ENCODE measurements at regions not wholly inside any gene's neighbourhood (a gene's known extent, or its start where the extent isn't known, plus 50 kb on each side); places are given as distances from the start of the nearest gene placed in this dataset.

DNA sequence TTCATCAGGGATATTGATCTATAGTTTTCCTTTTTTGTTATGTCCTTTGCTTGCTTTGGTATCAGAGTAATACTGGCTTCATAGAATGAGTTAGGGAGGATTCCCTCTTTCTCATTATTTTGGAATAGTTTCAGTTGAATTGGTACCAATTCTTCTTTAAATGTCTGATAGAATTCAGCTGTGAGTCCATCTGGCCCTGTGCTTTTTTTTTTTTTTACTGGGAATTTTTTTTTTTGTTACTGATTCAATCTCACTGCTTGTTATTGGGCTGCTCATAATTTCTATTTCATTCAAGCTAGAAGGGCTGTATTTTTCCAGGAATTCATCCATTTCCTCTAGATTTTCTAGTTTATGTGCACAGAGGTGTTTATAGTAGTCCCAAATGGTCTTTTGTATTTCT is 103.9 kb downstream of the RND3 start:
- H3K27me3 ChIP-seq (ENCODE audit: insufficient read depth, low read length): no peaks in the 10 kb centered on the region
- H2BK15ac ChIP-seq (ENCODE audit: low read depth, low read length): no peak overlapping the region
- Mint-ChIP-seq H3K27ac (no peak overlapping the region), H3K4me3 (no peak overlapping the region), H3K9me3 (peaks cover 30 to 41% of the 10 kb centered on the region in 2 experiments), H3K4me1 (no peaks in the 10 kb centered on the region), H3K36me3 (ENCODE audit: insufficient read depth in 1 of 3, low read depth in 3 of 3) (peaks cover 4 to 40% (median 12%) of the 10 kb centered on the region in 3 experiments; a peak in 6 of 7 replicates), H3K27me3 (ENCODE audit: low read depth) (no peaks in the 10 kb centered on the region)
- no peak overlapping the region for H3K56ac ChIP-seq (ENCODE audit: insufficient read length, low read depth, low read length)
- no peak overlapping the region for H2BK120ac ChIP-seq (ENCODE audit: low read depth, low read length, poor library complexity, severe bottlenecking)
- H3K9ac ChIP-seq (ENCODE audit: extremely low read depth, insufficient read length, low read length): no peak overlapping the region
- H3K18ac ChIP-seq (ENCODE audit: insufficient read length, low read depth, low read length): no peak overlapping the region
- H4K8ac ChIP-seq (replicated peaks; ENCODE audit: insufficient read length, low read depth, low read length): no peak overlapping the region
- no peak overlapping the region for H4K5ac ChIP-seq (ENCODE audit: insufficient read length, low read depth, low read length)
- no peak overlapping the region for H3K27ac ChIP-seq (ENCODE audit: insufficient read length, low read depth, low read length)
- no peak overlapping the region for H2BK20ac ChIP-seq (ENCODE audit: low read depth, low read length, poor library complexity, severe bottlenecking)
- H3K79me2 ChIP-seq (ENCODE audit: insufficient read depth, low read length): no peaks in the 10 kb centered on the region
- no peak overlapping the region for H4K91ac ChIP-seq (ENCODE audit: insufficient read length, low read depth, low read length)
- no peak overlapping the region for H3K23ac ChIP-seq (ENCODE audit: insufficient read length, low read depth, low read length)
- no peak for DNase-seq
- no peak overlapping the region for H3K14ac ChIP-seq (ENCODE audit: insufficient read depth, low read length)
- no peak overlapping the region for H2AK5ac ChIP-seq (ENCODE audit: insufficient read length, low read length)
- no peaks in the 10 kb centered on the region for H3K9me3 ChIP-seq (ENCODE audit: control insufficient read depth, low read depth, low read length)
- H4K20me1 ChIP-seq (ENCODE audit: control insufficient read depth, insufficient read depth, insufficient read length): no peaks in the 10 kb centered on the region
- H2AFZ ChIP-seq (ENCODE audit: low read length): no peak overlapping the region
- no peaks in the 10 kb centered on the region for H3K79me1 ChIP-seq (ENCODE audit: insufficient read depth, low read depth, low read length, poor library complexity, severe bottlenecking)
- H2BK5ac ChIP-seq (ENCODE audit: insufficient read length, low read length): no peak overlapping the region
- TF ChIP-seq, protein P1, sequence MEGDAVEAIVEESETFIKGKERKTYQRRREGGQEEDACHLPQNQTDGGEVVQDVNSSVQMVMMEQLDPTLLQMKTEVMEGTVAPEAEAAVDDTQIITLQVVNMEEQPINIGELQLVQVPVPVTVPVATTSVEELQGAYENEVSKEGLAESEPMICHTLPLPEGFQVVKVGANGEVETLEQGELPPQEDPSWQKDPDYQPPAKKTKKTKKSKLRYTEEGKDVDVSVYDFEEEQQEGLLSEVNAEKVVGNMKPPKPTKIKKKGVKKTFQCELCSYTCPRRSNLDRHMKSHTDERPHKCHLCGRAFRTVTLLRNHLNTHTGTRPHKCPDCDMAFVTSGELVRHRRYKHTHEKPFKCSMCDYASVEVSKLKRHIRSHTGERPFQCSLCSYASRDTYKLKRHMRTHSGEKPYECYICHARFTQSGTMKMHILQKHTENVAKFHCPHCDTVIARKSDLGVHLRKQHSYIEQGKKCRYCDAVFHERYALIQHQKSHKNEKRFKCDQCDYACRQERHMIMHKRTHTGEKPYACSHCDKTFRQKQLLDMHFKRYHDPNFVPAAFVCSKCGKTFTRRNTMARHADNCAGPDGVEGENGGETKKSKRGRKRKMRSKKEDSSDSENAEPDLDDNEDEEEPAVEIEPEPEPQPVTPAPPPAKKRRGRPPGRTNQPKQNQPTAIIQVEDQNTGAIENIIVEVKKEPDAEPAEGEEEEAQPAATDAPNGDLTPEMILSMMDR (conservative IDR thresholded peaks at IDR 0.05): no peak
- no peak overlapping the region for H3T11ph ChIP-seq (ENCODE audit: low read length)
- H3K4ac ChIP-seq (ENCODE audit: low read depth, low read length): no peak overlapping the region
- no peak overlapping the region for H3K4me2 ChIP-seq (ENCODE audit: insufficient read depth, insufficient read length, low read length)
- no peak overlapping the region for H2BK12ac ChIP-seq (ENCODE audit: insufficient read length, low read depth, low read length)
- no peaks in the 10 kb centered on the region for H3K4me1 ChIP-seq (ENCODE audit: insufficient read depth, low read length)
- H3K23me2 ChIP-seq (ENCODE audit: insufficient read length, low read depth, low read length, poor library complexity, severe bottlenecking): no peaks in the 10 kb centered on the region
